GM21526 (cell line): ENCODE measurements at regions not wholly inside any gene's neighbourhood (a gene's known extent, or its start where the extent isn't known, plus 50 kb on each side); places are given as distances from the start of the nearest gene placed in this dataset.

Source experiments
- ATAC-seq: cut with Tn5 transposase; IDR thresholded peaks from one replicate; pipeline ENCODE4 v1.9.1; 2021; ENCODE audit warnings: moderate library complexity; ENCODE audit not compliant: unreplicated experiment, low FRiP score

DNA sequence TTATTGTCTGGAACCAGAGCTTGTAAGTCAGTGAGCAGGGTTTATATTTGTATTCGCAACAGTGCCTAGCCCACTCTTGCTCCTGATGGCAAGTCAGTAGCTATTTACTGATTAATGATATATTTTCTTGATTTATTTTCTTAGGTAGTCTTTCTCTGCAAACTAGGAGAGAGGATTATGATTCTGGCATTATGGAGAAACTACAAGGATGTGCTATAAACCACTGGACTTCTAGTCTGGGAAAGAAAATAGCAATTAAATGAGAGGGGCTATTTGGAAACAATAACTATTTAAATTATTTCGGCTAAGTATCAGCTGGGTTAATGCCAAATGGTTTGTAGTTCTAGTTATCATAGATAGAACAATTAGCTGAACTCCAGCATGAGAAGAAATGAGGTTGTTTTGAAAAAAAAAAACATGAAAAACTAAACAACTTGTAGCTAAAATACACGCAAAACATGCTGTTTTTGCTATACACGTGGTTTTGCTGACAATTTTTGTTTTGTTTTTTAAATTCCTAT is 304.9 kb upstream of the TCF21 start:
- ATAC-seq = no peak

DNA sequence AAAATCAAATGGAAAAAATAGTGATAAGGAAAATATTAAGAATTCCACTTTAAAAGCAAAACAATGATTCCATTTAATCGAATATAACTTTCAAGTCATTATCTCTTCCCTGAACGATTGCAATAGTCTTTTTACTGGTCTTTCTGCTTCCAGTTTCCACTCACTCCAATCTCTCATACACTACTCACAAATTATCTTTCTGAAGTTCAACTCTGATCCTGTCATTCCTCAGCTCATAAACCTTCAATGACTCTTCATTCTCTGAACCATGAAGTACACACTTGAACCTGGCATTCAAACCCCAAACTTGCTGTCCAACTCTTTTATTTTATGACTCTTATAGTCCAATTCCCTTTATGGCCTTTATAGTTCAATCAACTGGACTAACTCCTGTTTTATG is 304.1 kb upstream of the TCF21 start:
- ATAC-seq = no peak

DNA sequence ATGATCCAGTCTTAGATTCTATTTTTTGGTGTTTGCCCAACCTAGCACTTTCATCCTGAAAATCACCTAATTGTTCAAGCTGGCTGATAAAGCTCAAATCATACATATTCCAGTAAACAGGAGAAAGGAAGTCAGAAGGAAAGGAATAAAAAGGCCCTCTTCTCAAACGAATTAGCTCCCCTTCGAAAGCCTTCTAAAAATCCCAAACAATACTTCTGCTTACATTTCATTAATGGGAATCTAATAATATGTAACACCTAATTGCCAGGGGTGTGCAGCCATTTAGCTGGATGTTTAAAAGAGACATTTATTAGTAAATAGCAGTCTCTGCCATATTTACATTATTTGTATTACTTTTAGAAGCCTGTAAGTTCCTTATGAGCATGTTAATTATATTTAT is 302.9 kb upstream of the TCF21 start:
- ATAC-seq = no peak

DNA sequence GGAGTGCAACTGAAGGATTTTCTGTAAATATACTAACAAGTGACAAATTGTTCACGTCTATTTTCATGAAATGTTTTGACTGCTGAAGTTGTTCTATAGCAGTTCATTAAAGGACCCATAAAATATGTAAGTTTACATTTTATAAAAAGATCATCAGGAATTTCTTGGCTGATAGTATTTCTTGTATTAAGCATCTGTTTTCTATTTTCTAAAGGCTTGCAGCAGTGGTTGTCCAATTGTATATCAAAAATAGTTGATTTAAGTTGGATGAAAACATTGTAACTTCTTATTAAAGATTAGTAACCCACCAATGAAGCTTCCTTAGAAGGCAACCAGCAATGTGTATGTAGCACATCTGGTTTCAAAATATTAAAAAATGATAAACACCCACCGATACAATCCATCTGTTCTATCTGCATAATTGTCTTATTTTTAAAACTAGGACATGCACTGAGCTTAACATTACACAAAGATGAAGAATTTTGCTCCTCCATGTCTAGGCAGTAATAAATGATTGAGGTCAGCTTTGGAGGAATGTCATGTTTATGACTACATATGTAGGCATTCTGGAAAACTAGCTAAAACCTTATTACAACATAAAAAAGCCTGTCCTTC is 301.3 kb upstream of the TCF21 start:
- no peak for ATAC-seq

DNA sequence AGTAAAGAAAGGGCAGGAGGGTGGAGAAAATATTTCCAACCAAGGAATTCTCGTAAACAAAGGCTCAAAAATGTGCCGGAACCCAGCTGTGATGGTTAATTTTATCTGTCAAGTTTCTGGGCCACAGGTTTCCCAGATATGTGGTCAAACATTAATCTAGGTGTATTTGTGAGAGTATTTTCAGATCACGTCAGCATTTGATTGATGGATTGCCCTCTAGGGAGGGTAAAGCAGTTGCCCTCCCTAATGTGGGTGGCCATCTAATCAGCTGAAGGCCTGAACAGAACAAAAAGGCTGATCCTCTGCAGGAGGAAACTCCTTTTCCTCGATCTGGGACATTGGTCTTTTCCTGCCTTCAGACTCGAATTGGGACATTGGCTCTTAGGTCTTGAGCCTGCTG is 298.7 kb upstream of the TCF21 start:
- no peak for ATAC-seq

DNA sequence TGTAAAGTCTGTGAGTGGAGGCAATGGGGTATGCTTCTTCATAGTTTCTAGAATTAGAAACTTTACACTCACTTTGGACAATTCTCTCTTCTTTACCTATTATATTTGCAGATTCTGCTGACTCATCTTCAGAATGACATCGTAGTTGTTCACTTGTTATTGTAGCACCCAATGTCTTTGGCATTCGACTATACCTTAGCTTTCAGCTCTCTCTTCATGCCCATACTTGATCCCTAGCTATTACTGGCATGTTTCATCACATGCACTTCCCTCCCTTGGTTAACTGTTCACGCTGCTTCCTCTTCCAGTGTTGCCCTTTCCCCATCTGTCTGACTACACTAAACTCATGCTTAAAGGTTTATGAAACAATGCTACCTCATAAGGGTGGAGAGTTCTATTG is 298.1 kb upstream of the TCF21 start:
- ATAC-seq = no peak

DNA sequence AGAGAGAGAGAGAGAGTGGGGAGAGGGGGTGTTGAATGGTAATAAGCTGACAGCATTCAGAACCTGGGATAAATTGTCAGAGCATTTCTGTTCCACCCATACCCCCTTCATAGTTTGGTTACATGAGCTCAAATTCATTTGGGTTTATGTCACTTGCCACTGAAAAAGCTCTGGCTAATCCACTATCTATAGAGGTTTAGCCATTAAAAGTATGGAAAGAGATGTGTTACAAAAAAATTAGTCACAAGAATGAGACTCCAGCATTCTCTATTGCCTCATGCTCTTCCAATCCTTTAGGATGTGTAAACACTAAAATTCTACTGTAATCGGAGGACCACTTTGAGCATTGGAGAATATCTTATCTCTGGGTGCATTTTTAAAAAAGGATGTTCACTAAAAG is 297.6 kb upstream of the TCF21 start:
- ATAC-seq = no peak

DNA sequence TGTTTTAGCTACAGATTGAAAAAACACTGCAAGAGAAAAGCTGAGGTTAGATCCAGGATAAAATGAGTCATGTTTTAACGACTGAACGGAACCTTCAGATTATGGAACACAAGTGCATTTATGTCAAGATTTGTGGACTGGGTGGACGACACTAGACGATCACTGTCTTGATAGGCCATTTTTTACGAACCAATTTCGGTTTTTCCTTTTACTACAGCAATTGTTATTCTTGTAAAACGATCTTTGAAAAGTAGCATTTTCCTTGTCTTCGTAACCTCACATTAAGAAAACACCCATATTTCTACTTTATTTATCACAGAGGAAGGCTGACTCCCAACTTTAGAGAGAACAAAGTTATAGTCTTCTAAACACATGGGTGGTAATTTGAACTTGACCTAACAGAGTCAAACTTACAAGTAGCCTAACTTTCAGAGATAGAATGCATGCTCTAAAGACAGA is 294.2 kb upstream of the TCF21 start:
- ATAC-seq = no peak

DNA sequence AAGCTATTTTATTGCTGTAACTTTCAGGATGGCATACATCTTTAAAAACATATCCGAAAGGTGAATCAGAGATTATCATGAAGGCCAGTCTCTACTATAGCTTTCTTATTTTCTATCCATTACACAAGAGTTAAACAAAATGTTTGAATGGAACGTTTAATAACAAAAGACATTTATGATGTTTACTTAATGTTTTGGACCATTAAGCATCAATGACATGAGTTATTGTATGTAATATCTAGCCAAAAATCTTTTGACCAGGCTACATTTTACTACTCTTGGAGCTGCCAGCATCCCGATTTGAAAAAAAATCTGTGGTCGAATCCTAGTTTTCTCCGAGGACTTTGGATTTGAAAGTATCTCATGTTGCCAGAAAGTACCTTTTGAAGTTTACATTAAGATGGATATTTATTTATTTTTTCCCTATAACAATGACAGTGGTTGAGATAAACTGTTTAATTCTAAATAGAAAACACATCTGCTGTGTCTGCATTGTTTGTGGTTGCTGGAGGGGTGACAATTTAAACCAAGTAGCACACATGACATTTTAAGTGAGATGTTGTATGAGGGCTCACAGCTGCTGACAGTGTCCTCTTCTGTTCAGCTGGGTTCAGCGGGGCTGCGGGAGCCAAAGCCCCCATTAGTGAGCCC is 293.7 kb upstream of the TCF21 start:
- no peak for ATAC-seq

DNA sequence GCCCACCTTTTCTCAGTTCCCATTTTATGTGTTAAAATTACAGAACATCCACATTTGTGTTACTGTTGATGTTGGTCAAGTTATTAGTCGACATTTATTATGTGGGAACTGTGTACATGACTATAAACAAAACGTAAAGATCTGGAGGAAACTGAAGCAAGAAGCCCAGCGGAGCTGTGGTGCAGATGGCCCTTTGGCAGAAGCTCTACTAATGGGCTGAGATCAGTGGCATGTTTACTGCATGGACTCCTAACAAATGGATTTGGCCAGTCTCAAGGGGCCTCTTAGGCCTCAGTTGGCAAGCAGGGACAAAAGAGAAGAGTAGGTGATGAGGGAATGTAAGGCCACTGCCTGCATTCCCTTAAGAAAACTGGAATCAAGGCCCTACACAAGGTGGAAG is 282.1 kb upstream of the TCF21 start:
- ATAC-seq = no peak

DNA sequence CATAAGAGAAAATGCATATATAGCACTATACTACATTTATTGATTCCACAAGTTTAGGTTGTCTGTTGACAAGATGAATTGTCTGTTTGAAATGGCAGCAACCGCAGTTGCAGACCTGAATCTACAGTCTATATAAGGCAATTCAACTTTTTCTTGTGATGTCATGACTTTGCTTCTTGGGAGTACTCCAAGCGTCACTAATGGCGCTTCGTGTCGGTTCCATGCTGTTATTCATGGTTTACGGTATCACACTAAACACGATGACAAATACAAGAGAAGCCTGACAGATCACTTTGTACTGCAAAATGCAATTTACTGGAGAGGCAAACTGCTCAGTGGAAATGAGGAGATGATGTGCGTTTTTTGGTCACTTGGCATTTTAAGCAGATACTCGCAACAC is 280.3 kb upstream of the TCF21 start:
- no peak for ATAC-seq

DNA sequence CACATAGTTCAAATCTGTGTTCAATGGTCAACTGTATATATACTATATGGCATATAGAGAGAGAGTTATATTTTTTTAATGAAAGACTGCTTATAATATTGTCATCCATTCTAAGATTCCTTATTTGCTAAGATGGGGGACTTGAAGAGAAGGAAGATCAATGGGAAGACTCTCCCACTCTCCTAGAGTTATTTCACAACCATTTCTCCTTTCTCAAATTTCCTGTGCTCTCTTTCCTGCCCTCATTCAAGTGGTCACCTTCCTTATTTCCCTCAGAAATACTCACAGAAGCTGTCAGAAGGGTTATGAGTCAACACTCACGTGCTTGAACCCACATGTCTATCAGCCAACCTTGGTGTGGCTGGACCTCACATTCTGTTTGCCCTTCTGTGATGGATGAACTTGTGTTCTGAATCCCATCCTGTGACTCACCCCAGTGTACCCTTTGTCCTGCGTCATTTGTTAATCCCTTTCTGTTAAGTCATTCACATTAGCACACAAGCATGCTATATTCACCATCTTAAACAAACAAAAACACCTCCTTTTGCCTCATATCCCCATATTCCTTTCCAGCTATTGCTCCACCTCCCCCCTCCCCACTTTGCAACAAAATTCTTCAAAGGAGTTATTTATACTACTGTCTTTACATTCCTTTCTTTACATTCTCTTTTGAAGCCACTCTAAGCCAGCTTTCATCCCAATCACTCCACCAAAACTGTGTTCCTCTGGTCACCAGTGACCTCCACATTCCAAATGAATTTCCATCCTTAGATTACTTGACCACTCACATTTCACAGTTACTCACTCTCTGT is 279.3 kb upstream of the TCF21 start:
- ATAC-seq = no peak

DNA sequence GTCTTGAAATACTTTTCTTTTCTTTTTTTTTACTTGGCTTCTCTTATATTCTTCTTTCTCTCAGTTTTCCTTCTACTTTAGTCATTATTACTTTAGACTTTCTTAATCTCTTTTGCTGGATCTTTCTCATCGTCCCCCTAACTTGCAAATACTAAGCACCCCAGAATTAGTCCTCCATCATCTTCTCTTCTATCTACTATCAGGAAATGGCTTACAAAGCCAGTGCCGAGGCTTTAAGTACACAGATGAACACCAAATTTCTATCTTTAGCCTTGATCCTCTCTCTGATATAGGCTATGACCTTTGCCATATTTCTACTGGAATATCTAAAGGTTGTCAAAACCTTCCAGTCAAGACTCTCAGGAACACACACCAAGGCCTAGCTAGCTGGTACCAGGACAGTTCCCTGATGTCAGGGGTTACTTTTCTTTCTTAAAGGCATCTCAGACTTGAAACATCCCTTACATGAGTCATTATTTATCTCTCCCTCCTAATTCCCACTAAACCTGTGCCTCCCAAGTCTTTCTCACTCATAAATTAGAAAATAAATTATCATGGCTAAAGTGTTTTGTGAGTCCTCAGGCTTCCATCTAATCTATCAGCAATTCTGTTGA is 278.6 kb upstream of the TCF21 start:
- no peak for ATAC-seq

DNA sequence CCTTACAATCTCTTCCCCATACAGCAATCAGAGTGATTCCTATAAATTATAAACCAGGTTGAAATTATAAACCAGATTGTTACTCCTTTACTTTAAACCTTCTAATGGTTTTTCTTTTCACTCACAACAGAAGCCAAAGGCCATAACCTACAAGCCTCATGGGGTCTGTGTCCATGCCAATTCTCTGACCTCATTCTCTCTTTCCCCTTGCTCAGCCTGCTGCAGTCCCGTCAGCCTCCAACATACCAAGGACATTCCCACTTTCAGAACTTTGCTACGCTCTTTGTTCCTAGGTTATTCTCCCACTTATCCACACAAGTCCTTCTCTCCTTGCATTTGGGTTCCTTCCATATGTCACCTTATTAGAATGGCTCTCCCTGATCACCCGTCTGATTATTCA is 277.9 kb upstream of the TCF21 start:
- ATAC-seq = no peak

DNA sequence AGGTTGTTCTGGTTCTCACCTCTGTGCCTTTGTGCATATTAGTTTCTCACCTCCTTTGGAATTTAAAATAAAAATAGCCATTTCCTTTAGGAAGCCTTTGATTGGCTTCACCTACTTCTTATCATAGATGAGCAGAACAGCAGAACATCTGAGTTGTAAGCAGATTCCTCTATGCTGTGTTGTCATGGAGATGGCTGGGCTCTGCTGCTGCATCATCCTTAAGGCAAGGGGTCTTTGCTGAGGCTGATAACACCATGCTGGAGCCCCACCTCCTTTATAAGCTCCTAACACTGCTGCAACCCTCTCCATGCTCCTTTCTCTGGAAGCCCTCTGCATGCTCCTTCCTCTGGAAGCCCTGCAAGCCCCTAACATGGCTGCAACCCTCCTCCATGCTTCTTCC is 276.5 kb upstream of the TCF21 start:
- no peak for ATAC-seq

DNA sequence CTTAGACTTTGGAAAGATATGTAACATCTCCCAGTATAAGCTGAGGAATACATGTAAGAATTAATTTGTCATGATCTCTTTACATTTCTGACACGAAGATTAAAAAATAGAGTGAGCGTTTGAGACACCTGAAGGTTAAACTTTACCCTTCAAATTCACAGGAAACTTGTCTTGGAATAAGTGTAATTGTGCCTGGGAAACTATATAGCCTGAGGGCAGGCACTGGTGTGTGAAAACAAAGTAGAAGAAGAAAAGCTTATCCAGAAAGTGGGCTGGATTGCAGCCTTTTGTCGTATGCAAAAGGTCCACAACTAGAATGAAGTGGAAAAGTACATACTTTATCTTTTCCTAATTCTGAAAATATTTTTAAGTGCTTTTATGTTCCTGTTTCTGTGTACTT is 275.7 kb upstream of the TCF21 start:
- ATAC-seq = no peak

DNA sequence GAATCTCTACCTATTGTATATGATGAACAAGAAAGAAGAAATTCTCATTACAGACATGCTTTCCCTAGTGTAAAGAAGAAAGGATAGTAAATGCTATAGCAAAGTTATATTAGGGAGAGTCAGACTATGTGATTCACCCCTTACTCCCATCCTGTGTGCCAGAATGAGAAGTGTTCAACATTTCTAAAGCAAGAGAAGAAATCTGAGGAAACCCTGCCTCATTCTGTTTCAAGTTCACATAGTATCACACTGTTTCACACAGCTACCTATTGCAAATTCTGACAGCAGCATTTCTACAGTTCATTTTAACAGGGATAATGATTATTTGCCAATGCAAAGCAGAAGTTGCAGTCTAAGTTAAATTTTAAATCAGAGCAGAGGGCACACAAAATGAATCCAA is 267.2 kb upstream of the TCF21 start:
- no peak for ATAC-seq

DNA sequence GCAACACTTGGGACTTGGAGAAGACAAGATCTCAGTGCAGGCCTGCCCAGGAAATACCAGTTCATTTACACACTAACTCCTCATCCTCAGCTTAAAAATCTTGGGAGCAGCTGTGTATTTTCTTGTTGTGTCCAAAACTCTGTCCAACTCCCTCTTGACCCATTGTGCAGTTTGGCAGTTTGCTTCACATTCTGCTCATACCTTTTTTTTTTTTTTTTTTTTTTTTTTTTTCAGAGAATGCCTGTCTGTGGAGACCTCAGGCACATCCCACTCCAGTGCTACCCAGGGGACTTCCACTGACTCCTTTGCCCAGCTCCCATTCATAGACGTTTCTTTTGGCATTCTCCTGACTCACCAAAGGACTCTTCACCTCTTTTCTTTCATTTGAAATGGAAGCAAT is 265.8 kb upstream of the TCF21 start:
- ATAC-seq = no peak

DNA sequence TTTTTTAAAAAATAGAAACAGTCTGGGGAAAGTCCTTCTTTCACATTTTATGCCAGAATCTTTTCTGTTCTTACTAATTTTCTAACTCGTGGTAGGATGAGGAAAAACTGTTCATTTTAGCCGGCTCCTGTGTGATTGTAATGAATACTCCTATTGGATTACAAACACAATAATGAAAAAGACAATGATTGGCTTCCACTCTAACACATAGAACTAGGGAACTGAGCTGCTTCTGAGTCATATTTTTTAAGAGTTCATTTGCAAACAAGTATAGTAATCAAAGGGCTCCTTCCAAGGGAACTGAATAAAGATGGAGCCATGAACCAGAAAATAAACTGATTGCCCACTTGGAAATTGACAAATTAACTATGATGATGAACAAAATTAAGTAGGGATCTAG is 265.3 kb upstream of the TCF21 start:
- no peak for ATAC-seq

DNA sequence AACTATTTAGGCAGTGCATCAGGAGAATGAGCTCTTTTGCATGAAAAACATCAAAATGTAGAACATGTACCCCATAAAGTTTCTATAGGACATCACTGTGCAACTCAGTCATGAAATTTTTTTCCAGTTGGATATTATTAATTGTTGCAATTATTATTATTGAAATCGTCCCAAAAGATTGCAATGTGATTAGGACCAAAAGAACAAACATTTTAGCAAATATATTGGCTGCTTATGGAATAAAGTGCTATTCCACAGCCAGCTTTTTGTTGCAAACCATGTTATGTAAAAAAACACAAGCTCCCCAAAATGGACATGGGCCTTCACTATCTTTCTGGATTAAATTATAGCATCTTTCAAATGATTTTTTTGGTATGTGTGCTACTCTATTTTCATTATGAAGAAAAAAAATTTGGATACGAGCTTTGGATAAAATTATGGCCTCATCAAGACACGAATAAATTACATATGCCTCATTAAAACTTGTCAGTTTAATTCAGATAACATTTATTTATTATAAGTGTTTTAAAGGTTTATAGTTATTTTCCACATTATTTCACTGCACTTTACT is 262.7 kb upstream of the TCF21 start:
- no peak for ATAC-seq

DNA sequence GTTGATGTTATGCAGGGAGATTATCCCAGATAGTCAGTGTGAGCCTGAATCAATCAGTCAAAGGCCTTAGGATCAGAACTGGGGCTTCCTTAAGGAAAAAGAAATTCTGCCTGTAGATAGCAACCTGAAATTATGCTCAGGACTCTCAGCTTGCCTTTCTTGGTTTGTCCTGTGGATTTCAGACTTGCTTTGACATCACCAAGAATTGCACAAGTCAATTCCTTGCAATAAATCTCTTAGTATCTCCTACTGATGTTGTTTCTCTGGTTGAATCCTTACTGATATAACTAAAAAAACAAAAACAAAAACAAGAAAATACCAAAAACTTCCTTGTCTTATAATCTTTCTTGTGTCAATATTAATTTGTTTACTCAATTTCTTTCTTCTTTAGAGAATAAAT is 258.9 kb upstream of the TCF21 start:
- ATAC-seq = no peak
